SK-N-SH treated with all-trans-retinoic acid at 6 μM for 48 hours (cell line): ENCODE measurements at regions not wholly inside any gene's neighbourhood (a gene's known extent, or its start where the extent isn't known, plus 50 kb on each side); places are given as distances from the start of the nearest gene placed in this dataset.
A peak's percentile ranks its signal among the peaks of the same experiment; 100 is the strongest.

ENCODE experiments used
- ATAC-seq: fragments of 200-7000 bp; cut with Tn5 transposase; 3 replicates; pipeline ENCODE4 v1.9.1; 2020; ENCODE audit warnings: mild to moderate bottlenecking, moderate library complexity
- ARNTL ChIP-seq: fragments of 450-650 bp; formaldehyde crosslinking; IDR thresholded peaks from 2 replicates; pipeline ENCODE4 v1.5.0; 2020; ENCODE audit warnings: low read depth, mild to moderate bottlenecking, moderate library complexity, borderline replicate concordance
- BACH2 ChIP-seq: fragments of 250-450 bp; sonication (Bioruptor Pico); IDR thresholded peaks from 2 replicates; pipeline ENCODE4 v1.9.0; 2021; ENCODE audit warnings: mild to moderate bottlenecking, borderline replicate concordance
- CREB5 ChIP-seq: fragments of 250-450 bp; sonication (Bioruptor Pico); IDR thresholded peaks from 2 replicates; pipeline ENCODE4 v1.5.1; 2020; ENCODE audit warnings: low read depth, mild to moderate bottlenecking, moderate library complexity
- CSDC2 ChIP-seq: fragments of 250-450 bp; sonication (Bioruptor Pico); IDR thresholded peaks from 2 replicates; pipeline ENCODE4 v1.5.0; 2020; ENCODE audit warnings: mild to moderate bottlenecking, moderate library complexity
- ESRRG ChIP-seq: fragments of 250-450 bp; sonication (Bioruptor Pico); IDR thresholded peaks from 2 replicates; pipeline ENCODE4 v1.6.1; 2021; ENCODE audit warnings: mild to moderate bottlenecking
- GLIS3 ChIP-seq: fragments of 250-450 bp; sonication (Bioruptor Pico); IDR thresholded peaks from 2 replicates; pipeline ENCODE4 v1.5.0; 2020; ENCODE audit warnings: mild to moderate bottlenecking, moderate library complexity
- ISL1 ChIP-seq: fragments of 250-450 bp; sonication (Bioruptor Pico); IDR thresholded peaks from 2 replicates; pipeline ENCODE4 v2.1.2; 2022; ENCODE audit warnings: mild to moderate bottlenecking, moderate library complexity
- OSR1 ChIP-seq: fragments of 250-450 bp; sonication (Bioruptor Pico); IDR thresholded peaks from 2 replicates; pipeline ENCODE4 v1.8.0; 2022; ENCODE audit warnings: moderate library complexity, mild to moderate bottlenecking, inconsistent platforms
- PATZ1 ChIP-seq: fragments of 250-450 bp; sonication (Bioruptor Pico); IDR thresholded peaks from 2 replicates; pipeline ENCODE4 v1.8.0; 2020; ENCODE audit warnings: mild to moderate bottlenecking, moderate library complexity, borderline replicate concordance
- POU6F1 ChIP-seq: fragments of 250-450 bp; sonication (Bioruptor Pico); IDR thresholded peaks from 2 replicates; pipeline ENCODE4 v1.8.0; 2021; ENCODE audit warnings: low read depth, mild to moderate bottlenecking, moderate library complexity, borderline replicate concordance
- PPARA ChIP-seq: fragments of 250-450 bp; sonication (Bioruptor Pico); IDR thresholded peaks from 2 replicates; pipeline ENCODE4 v1.5.0; 2020; ENCODE audit warnings: mild to moderate bottlenecking, borderline replicate concordance
- RARB ChIP-seq: fragments of 250-450 bp; sonication (Bioruptor Pico); IDR thresholded peaks from 2 replicates; pipeline ENCODE4 v1.8.0; 2021; ENCODE audit warnings: mild to moderate bottlenecking, moderate library complexity
- SNAI2 ChIP-seq: fragments of 250-450 bp; sonication (Bioruptor Pico); IDR thresholded peaks from 2 replicates; pipeline ENCODE4 v1.5.0; 2020; ENCODE audit warnings: mild to moderate bottlenecking, moderate library complexity
- TCF4 ChIP-seq: fragments of 250-450 bp; sonication (Bioruptor Pico); IDR thresholded peaks from 2 replicates; pipeline ENCODE4 v1.8.0; 2021; ENCODE audit warnings: mild to moderate bottlenecking, moderate library complexity, borderline replicate concordance
- TOX ChIP-seq: fragments of 250-450 bp; sonication (Bioruptor Pico); IDR thresholded peaks from 2 replicates; pipeline ENCODE4 v1.8.0; 2021; ENCODE audit warnings: mild to moderate bottlenecking, moderate library complexity, borderline replicate concordance
- ZC3H10 ChIP-seq: fragments of 250-450 bp; sonication (Bioruptor Pico); IDR thresholded peaks from 2 replicates; pipeline ENCODE4 v1.5.1; 2021; ENCODE audit warnings: mild to moderate bottlenecking, moderate library complexity
- ZFP3 ChIP-seq: fragments of 250-450 bp; sonication (Bioruptor Pico); IDR thresholded peaks from 2 replicates; pipeline ENCODE4 v1.5.0; 2020; ENCODE audit warnings: mild to moderate bottlenecking, moderate library complexity
- ZFP30 ChIP-seq: fragments of 450-650 bp; formaldehyde crosslinking; IDR thresholded peaks from 2 replicates; pipeline ENCODE4 v1.5.0; 2022; ENCODE audit warnings: mild to moderate bottlenecking, moderate library complexity
- ZNF565 ChIP-seq: fragments of 450-650 bp; formaldehyde crosslinking; conservative IDR thresholded peaks from 2 replicates; pipeline ENCODE4 v1.5.0; 2020; ENCODE audit warnings: low read depth, mild to moderate bottlenecking, moderate library complexity
- ZNF70 ChIP-seq: fragments of 450-650 bp; formaldehyde crosslinking; IDR thresholded peaks from 2 replicates; pipeline ENCODE4 v1.5.0; 2020; ENCODE audit warnings: mild to moderate bottlenecking, moderate library complexity
- ZNF8 ChIP-seq: fragments of 450-650 bp; formaldehyde crosslinking; IDR thresholded peaks from 2 replicates; pipeline ENCODE4 v1.5.0; 2020; ENCODE audit warnings: mild to moderate bottlenecking, moderate library complexity
- TF ChIP-seq, protein P1 (sequence below): fragments of 250-450 bp; sonication (Bioruptor Pico); IDR thresholded peaks from 2 replicates; pipeline ENCODE4 v1.5.1; 2021; ENCODE audit warnings: mild to moderate bottlenecking, moderate library complexity
- TF ChIP-seq, protein P2 (sequence below): fragments of 250-450 bp; sonication (Bioruptor Pico); IDR thresholded peaks from 2 replicates; pipeline ENCODE4 v1.5.0; 2020; ENCODE audit warnings: mild to moderate bottlenecking, moderate library complexity

DNA sequence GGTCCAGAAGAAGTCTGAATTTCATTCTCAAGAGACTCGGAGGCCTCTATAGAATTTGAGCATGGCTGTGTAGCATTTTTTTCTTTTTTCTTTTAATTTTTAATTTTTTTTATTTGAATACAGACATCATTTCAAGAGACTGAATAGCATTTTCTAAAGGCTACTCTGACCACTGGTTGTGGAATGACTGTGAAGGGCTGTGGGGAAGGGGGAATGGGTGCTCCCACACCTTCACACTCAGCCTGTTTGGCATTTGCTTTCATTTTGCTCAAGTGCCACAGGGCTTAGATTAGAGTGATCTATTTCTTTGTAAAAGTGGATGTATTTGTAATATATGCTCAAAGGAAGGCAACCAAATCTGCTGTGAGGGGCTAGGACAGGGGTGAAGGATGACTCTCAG lies 142.0 kb upstream of the SPOPL start:
- ATAC-seq = no peak
- TF ChIP-seq SNAI2 (CRISPR knock-in tag) (no peak), ARNTL (CRISPR knock-in tag) (no peak), ESRRG (CRISPR knock-in tag) (no peak), CSDC2 (no peak), ZFP3 (CRISPR knock-in tag) (no peak), ZNF70 (CRISPR knock-in tag) (no peak), OSR1 (no peak), BACH2 (CRISPR knock-in tag) (no peak), POU6F1 (CRISPR knock-in tag) (no peak), ZNF8 (CRISPR knock-in tag) (no peak), PATZ1 (CRISPR knock-in tag) (no peak)
- TF ChIP-seq, protein P1, sequence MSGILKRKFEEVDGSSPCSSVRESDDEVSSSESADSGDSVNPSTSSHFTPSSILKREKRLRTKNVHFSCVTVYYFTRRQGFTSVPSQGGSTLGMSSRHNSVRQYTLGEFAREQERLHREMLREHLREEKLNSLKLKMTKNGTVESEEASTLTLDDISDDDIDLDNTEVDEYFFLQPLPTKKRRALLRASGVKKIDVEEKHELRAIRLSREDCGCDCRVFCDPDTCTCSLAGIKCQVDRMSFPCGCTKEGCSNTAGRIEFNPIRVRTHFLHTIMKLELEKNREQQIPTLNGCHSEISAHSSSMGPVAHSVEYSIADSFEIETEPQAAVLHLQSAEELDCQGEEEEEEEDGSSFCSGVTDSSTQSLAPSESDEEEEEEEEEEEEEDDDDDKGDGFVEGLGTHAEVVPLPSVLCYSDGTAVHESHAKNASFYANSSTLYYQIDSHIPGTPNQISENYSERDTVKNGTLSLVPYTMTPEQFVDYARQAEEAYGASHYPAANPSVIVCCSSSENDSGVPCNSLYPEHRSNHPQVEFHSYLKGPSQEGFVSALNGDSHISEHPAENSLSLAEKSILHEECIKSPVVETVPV (CRISPR knock-in tag) = no peak
- TF ChIP-seq, protein P2, sequence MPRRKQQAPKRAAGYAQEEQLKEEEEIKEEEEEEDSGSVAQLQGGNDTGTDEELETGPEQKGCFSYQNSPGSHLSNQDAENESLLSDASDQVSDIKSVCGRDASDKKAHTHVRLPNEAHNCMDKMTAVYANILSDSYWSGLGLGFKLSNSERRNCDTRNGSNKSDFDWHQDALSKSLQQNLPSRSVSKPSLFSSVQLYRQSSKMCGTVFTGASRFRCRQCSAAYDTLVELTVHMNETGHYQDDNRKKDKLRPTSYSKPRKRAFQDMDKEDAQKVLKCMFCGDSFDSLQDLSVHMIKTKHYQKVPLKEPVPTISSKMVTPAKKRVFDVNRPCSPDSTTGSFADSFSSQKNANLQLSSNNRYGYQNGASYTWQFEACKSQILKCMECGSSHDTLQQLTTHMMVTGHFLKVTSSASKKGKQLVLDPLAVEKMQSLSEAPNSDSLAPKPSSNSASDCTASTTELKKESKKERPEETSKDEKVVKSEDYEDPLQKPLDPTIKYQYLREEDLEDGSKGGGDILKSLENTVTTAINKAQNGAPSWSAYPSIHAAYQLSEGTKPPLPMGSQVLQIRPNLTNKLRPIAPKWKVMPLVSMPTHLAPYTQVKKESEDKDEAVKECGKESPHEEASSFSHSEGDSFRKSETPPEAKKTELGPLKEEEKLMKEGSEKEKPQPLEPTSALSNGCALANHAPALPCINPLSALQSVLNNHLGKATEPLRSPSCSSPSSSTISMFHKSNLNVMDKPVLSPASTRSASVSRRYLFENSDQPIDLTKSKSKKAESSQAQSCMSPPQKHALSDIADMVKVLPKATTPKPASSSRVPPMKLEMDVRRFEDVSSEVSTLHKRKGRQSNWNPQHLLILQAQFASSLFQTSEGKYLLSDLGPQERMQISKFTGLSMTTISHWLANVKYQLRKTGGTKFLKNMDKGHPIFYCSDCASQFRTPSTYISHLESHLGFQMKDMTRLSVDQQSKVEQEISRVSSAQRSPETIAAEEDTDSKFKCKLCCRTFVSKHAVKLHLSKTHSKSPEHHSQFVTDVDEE (CRISPR knock-in tag) = no peak

GRCh38 chr2:138364554-138365162 lies 136.9 kb upstream of the SPOPL start:
- peak; percentile 53; the same call in 2 of the 3 replicates for ATAC-seq
- TF ChIP-seq ISL1 (CRISPR knock-in tag) (peak; percentile 82), PATZ1 (CRISPR knock-in tag) (no peak)

GRCh38 chr2:138365581-138365980 lies 136.0 kb upstream of the SPOPL start:
- no peak for ATAC-seq
- TF ChIP-seq TOX (CRISPR knock-in tag) = no peak
- TF ChIP-seq RARB (CRISPR knock-in tag) = no peak
- TF ChIP-seq ZNF70 (CRISPR knock-in tag) = no peak
- no peak for TF ChIP-seq ZNF565
- TF ChIP-seq ESRRG (CRISPR knock-in tag) = no peak
- no peak for TF ChIP-seq OSR1
- no peak for TF ChIP-seq ISL1 (CRISPR knock-in tag)
- no peak for TF ChIP-seq GLIS3 (CRISPR knock-in tag)
- TF ChIP-seq ZC3H10 (CRISPR knock-in tag) = no peak
- no peak for TF ChIP-seq ZFP30 (CRISPR knock-in tag)
- TF ChIP-seq CREB5 (CRISPR knock-in tag) = no peak
- no peak for TF ChIP-seq CSDC2
- TF ChIP-seq, protein P1 (CRISPR knock-in tag) = no peak
- no peak for TF ChIP-seq TCF4 (CRISPR knock-in tag)
- no peak for TF ChIP-seq POU6F1 (CRISPR knock-in tag)
- no peak for TF ChIP-seq PPARA
- TF ChIP-seq ZNF8 (CRISPR knock-in tag) = no peak
